ENCODE measurements at regions not wholly inside any gene's neighbourhood (a gene's known extent, or its start where the extent isn't known, plus 50 kb on each side); places are given as distances from the start of the nearest gene placed in this dataset.

DNA sequence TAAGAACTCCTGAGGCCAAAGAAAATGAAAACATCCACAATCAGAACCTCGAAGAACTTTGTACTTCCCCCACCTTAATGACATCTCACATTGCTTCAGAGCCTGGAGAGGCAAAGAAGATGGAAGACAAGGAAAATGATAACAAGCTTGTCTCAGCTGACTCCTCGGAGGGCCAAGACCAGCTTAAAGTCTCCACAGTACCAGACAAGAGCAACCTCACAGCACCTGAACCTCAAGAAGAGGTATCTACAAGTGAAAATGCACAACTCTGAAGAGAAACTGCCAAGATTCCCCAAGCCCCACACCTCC is 97.5 kb downstream of the HNRNPD start:
- TF ChIP-seq, protein P1, sequence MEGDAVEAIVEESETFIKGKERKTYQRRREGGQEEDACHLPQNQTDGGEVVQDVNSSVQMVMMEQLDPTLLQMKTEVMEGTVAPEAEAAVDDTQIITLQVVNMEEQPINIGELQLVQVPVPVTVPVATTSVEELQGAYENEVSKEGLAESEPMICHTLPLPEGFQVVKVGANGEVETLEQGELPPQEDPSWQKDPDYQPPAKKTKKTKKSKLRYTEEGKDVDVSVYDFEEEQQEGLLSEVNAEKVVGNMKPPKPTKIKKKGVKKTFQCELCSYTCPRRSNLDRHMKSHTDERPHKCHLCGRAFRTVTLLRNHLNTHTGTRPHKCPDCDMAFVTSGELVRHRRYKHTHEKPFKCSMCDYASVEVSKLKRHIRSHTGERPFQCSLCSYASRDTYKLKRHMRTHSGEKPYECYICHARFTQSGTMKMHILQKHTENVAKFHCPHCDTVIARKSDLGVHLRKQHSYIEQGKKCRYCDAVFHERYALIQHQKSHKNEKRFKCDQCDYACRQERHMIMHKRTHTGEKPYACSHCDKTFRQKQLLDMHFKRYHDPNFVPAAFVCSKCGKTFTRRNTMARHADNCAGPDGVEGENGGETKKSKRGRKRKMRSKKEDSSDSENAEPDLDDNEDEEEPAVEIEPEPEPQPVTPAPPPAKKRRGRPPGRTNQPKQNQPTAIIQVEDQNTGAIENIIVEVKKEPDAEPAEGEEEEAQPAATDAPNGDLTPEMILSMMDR (IDR thresholded peaks at IDR 0.05): no peak
- no peak for TF ChIP-seq POLR2A (IDR thresholded peaks at IDR 0.05)
